Stimulated activated naive CD8-positive, alpha-beta T cell treated with anti-CD3 and anti-CD28 coated beads, Interleukin-15, amount 100 ng/mL, for 72 hours (primary cell): ENCODE measurements at regions not wholly inside any gene's neighbourhood (a gene's known extent, or its start where the extent isn't known, plus 50 kb on each side); places are given as distances from the start of the nearest gene placed in this dataset.
"Not testable (repeated sequence)": the region's sequence is repeated elsewhere in the genome, so short reads cannot be mapped to it uniquely, and the experiment has no call there.

Source experiments
- ATAC-seq: fragments of 150-1000 bp; cut with Tn5 transposase; 2 replicates; pipeline ENCODE4 v1.10.0; 2021; ENCODE audit warnings: mild to moderate bottlenecking, moderate library complexity
- DNase-seq, 2 donors: peaks; one replicate each; pipeline ENCODE4 v3.0.0; 2021 to 2022
- H3K27ac Mint-ChIP-seq, 2 donors: one replicate each; pipeline ENCODE4 v1.8.0; 2022; ENCODE audit warnings: mild to moderate bottlenecking in 2 of 2, mixed read lengths in 2 of 2, moderate library complexity in 2 of 2
- H3K27me3 Mint-ChIP-seq: one replicate; pipeline ENCODE4 v1.8.0; 2022; ENCODE audit warnings: mixed read lengths
- H3K4me1 Mint-ChIP-seq: one replicate; pipeline ENCODE4 v1.8.0; 2022; ENCODE audit warnings: mild to moderate bottlenecking, mixed read lengths
- H3K4me3 Mint-ChIP-seq, 2 donors: one replicate each; pipeline ENCODE4 v1.8.0; 2022; ENCODE audit warnings: mild to moderate bottlenecking in 2 of 2, mixed read lengths in 2 of 2, moderate library complexity in 1 of 2
- H3K9me3 Mint-ChIP-seq, 2 donors: one replicate each; pipeline ENCODE4 v1.8.0; 2022; ENCODE audit warnings: mixed read lengths in 2 of 2

DNA sequence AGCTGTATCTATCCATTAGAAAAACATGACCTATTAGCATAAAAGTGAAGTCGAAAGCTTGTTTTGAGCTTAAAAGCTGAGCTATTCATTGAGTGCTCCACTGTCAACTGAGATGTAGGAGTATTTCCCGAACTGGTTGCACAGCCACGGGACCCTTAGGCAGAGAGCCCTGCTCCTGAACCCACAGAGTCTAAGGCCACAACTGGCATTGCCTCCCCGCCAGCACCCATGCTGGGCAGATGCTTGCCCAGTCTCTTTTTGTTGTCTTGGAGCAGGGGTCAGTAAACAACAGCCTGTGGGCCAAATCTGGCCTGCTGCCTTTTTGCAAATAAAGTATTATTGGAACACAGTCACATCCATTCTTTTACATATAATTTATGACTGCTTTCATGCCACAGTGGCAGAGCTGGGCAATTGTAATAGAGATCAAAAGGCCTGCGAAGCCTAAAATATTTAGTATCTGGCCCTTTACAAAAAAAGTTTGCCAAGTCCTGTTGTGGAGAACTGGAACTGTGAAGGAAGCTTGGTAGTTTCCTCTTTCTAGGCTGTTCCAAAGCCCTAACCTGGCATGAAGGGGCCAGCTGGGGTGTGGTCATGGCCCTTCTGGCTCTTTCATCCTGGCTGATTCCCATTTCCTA is 58.4 kb upstream of the WAPL start:
- Mint-ChIP-seq H3K9me3 (no peaks in the 10 kb centered on the region), H3K27ac (no peak overlapping the region), H3K27me3 (no peaks in the 10 kb centered on the region), H3K4me1 (no peaks in the 10 kb centered on the region), H3K4me3 (no peak overlapping the region)
- ATAC-seq (no peak), DNase-seq (no peak)

DNA sequence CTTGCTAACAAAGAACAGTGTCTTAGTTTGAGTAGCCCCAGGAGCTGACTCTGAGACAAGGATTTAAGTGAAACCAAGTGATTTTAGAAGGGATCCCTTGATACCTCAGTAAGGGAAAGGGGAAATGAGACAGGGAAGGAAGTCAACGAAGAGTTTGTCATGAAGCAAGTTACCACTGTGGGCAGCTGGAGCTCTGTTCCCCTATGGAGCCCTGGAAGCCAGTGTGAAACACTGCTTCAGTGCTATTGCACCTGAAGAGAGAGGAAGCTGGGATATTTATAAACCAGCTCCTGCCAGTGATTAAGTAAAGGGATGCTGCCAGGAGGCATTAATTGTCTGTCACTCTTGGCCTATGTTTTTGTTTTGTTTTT is 58.9 kb upstream of the WAPL start:
- no peak for ATAC-seq
- Mint-ChIP-seq H3K27me3 (no peaks in the 10 kb centered on the region), H3K4me3 (no peak overlapping the region), H3K9me3 (no peaks in the 10 kb centered on the region), H3K27ac (no peak overlapping the region), H3K4me1 (no peaks in the 10 kb centered on the region)
- no peak for DNase-seq

DNA sequence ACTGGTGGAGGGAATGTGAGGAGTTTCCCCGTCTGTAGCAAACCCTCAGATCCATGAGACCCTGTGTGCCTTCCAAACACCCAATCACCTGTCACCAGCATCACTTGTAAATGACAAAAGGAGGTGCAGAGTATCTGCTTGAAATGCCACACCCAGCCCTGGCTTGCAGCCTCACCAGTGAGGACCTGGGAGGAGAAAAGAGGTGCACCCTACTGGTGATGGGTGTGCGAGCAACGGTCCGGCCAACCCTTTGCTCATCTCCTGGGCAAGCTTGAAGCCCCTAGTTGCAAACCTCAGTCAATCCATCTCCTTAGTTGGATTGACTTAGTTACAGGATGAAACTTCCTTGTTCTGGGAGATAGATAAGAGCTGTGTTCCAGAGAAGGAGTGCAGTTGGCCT is 62.4 kb upstream of the WAPL start:
- H3K9me3 Mint-ChIP-seq, result no peaks in the 10 kb centered on the region
- H3K4me3 Mint-ChIP-seq, result no peak overlapping the region
- peak in 1 of 2 donors; percentile 22 for DNase-seq
- H3K27ac Mint-ChIP-seq, result no peak overlapping the region
- no peaks in the 10 kb centered on the region for H3K27me3 Mint-ChIP-seq
- peak; percentile 62 for ATAC-seq
- H3K4me1 Mint-ChIP-seq, result no peaks in the 10 kb centered on the region

DNA sequence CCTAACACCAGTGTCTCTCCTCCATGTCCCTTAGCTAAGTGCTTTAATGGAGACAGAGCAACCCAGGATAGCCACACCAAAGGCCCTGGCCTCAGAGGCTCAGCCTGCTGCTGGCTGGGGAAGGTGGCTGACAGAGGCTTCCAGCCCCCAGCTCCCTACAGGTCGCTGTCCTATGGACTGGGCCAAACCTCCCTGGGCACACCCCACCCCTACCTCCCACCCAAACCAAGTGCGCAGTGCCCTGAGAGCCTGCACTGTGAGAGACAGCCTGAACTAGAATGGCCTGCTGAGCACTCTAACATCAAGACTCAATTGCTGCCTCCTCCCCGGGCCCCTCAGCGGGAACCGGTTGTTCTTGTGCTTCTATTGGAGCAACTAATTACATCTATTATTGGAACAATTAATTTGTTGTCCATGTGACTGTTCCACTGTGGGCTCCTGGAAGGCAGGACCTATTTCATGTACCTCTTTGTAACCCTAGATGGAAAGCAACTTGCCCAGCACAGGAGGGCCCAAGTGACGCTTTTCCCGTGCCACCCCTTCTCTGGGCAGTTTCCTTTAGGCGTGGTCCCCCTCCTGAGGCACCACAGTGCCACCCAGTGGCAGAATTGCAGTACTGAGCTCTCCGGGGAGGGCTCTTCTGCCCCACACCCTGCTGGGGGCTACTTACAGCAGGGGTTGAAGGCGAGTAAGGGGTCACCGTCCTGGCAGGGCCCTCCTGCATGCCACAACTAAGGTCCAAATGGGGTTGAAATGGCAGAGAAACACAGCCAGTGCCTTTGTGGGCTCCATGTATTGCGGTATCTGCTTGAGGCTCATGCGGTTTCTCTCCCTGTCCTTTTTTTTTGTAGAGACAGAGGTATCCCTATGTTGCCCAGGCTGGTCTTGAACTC is 63.7 kb upstream of the WAPL start:
- no peaks in the 10 kb centered on the region for H3K9me3 Mint-ChIP-seq
- no peak overlapping the region for H3K4me3 Mint-ChIP-seq
- peak; percentile 95 for ATAC-seq
- DNase-seq, result peak; percentile 74 to 78
- no peaks in the 10 kb centered on the region for H3K4me1 Mint-ChIP-seq
- no peak overlapping the region for H3K27ac Mint-ChIP-seq
- no peaks in the 10 kb centered on the region for H3K27me3 Mint-ChIP-seq

DNA sequence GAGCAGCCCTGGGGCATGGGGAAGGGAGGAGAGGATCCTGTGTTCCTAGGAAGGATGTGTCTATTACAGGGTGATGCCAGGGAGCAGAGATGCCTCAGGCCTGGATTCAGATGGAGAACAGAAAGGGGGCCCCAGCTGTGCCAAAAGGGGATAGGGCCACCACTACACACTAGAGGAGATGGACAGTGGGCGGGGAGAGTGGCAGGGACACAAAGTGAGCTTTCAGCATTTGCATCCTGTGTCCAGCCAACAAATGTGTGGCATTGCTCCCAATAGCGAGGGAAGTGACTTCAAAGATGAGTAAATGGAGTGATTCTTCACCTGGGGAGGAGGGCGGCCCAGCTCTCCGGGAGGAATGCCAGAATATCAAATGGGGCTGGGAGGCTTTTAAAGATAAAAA is 64.9 kb upstream of the WAPL start:
- no peak for DNase-seq
- no peak overlapping the region for H3K4me3 Mint-ChIP-seq
- H3K9me3 Mint-ChIP-seq, result no peaks in the 10 kb centered on the region
- no peaks in the 10 kb centered on the region for H3K27me3 Mint-ChIP-seq
- no peaks in the 10 kb centered on the region for H3K4me1 Mint-ChIP-seq
- H3K27ac Mint-ChIP-seq, result no peak overlapping the region
- ATAC-seq, result no peak

DNA sequence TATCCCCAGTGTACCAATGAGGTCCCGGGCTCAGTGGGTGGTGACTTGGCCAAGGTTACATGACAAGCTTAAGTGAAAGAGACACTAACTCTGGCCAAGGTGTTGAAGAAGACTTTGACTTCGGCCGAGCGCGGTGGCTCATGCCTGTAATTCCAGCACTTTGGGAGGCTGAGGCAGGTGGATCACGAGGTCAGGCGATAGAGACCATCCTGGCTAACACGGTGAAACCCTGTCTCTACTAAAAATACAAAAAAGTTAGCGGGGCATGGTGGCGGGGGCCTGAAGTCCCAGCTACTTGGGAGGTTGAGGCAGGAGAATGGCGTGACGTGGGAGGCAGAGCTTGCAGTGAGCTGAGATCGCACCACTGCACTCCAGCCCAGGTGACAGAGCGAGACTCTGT is 65.6 kb upstream of the OPN4 start:
- ATAC-seq, H3K27me3 Mint-ChIP-seq, H3K9me3 Mint-ChIP-seq, H3K27ac Mint-ChIP-seq, DNase-seq, H3K4me3 Mint-ChIP-seq, H3K4me1 Mint-ChIP-seq: not testable (repeated sequence)

DNA sequence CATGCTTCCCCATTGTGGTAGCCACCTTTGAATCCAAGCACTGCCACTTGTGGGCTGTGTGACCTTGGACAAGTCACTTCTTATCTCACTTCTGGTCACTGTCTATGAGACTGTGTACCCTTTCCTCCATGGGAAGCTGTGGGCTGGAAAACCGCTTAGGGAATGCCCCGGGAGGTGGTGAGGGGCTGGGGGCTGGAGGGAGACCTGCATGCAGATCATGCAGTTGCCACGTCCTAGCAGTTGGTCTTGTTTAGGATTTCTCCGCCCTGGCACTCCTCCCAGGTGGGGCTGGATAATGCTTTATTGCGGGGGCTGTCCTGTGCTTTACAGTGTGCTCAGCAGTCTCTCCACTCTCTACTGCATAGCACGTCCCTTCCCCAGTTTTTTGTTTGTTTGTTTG is 62.9 kb upstream of the OPN4 start:
- H3K9me3 Mint-ChIP-seq, result no peaks in the 10 kb centered on the region
- ATAC-seq (no peak), DNase-seq (no peak)
- no peaks in the 10 kb centered on the region for H3K4me1 Mint-ChIP-seq
- no peak overlapping the region for H3K4me3 Mint-ChIP-seq
- peak overlapping the region in 1 of 2 donors; percentile 49 for H3K27ac Mint-ChIP-seq
- no peaks in the 10 kb centered on the region for H3K27me3 Mint-ChIP-seq

DNA sequence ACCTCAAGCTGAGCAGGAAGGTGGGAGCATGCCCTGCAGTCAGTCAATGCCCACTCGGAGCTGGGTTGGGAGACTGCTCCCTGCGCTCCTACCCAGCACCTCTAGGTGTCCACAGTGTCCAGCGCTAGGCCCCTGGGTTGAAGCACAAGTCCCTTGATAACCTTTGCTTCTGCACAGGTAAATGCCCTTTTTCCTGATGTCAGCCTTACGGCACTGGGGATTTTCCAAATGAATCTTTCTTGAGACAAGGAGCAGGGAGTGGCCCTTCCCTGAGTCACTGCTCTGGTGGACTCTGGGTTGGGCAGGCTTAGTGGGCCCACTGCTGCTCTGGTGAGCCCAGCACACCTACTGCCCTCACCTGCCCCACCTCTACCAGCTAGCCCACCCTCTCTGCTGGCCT is 61.9 kb upstream of the OPN4 start:
- no peaks in the 10 kb centered on the region for H3K9me3 Mint-ChIP-seq
- ATAC-seq (no peak), DNase-seq (no peak)
- no peaks in the 10 kb centered on the region for H3K4me1 Mint-ChIP-seq
- no peaks in the 10 kb centered on the region for H3K27me3 Mint-ChIP-seq
- no peak overlapping the region for H3K27ac Mint-ChIP-seq
- H3K4me3 Mint-ChIP-seq, result no peak overlapping the region

DNA sequence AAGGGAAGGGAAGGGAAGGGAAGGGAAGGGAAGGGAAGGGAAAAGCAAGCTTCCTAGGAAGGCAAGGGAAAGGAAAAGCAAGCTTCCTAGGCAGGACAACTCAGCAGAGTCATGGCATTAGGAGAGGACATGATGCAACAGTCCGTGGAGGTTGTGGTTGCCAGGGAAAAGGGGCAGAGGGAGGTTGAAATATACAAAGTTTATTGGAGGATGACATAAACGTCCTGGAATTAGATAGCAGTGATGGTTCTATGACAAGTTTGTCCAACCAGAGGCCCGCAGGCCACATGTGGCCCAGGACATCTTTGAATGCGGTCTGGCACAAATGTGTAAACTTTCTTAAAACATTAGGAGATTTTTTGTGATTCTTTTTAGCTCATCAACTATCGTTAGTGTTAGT is 59.8 kb upstream of the OPN4 start:
- Mint-ChIP-seq H3K4me1 (no peaks in the 10 kb centered on the region), H3K4me3 (no peak overlapping the region), H3K9me3 (no peaks in the 10 kb centered on the region), H3K27ac (no peak overlapping the region), H3K27me3 (no peaks in the 10 kb centered on the region)
- no peak for ATAC-seq
- no peak for DNase-seq

DNA sequence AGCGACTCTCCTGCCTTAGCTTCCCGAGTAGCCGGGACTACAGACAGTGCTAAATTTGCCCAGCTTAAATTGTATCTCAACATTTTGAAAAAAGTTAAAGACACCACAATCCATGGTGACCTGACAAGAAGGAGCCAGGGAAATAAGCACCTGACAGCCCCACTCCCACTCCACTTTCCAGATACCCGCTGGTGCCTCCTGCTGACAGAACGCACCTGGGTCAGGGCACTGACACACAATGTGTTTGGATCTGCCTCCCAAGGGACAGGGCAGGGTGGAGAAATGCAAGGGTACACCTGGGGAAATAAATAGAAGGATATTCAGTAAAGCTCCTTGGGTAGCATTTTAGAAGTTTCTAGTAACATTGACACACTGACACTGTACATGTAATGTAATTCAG is 58.9 kb upstream of the OPN4 start:
- no peak overlapping the region for H3K4me3 Mint-ChIP-seq
- H3K27me3 Mint-ChIP-seq, result no peaks in the 10 kb centered on the region
- DNase-seq (no peak), ATAC-seq (no peak)
- no peaks in the 10 kb centered on the region for H3K4me1 Mint-ChIP-seq
- H3K9me3 Mint-ChIP-seq, result no peaks in the 10 kb centered on the region
- H3K27ac Mint-ChIP-seq, result no peak overlapping the region

DNA sequence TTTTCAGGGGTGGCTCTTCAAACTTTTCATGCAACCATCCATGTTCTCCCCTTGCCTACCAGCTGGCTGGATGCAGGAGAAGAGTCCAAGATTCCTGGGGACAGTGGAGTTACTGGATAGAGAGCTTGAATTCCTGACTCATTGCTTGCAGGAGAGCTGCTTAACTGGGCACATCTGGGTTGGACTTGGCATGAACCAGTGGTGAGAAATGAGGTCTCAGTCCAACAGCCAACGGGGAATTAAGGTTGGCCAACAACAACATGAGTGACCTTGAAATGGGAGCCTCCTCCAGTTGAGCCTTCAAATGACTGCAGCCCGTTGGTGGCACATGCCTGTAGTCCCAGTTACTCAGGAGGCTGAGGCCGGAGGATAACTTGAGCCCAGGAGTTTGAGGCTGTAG is 58.1 kb upstream of the OPN4 start:
- H3K27ac Mint-ChIP-seq, result no peak overlapping the region
- no peaks in the 10 kb centered on the region for H3K27me3 Mint-ChIP-seq
- ATAC-seq, result no peak

DNA sequence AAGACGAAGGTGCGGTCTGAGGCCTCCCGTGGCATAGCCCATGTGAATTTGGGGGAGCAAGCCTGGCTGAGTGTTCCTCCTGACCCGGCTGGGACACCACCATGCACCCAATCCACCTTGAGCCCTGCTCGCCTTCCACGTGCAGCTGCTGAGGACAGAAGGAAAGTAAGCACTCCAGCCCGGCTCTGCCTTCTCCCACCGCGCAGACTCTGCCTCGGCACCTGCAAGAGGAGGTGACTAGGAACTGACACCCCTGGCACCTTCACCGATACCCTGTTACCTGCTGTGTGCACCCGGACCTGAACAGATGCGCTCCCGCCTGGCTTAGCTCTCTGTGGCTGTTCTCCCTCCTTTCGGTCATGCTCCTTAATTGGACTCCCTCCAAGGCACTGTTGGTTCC is 57.0 kb upstream of the OPN4 start:
- H3K27ac Mint-ChIP-seq, result no peak overlapping the region
- ATAC-seq (no peak), DNase-seq (no peak)
- H3K4me3 Mint-ChIP-seq, result no peak overlapping the region
- H3K4me1 Mint-ChIP-seq, result no peaks in the 10 kb centered on the region
- no peaks in the 10 kb centered on the region for H3K9me3 Mint-ChIP-seq
- H3K27me3 Mint-ChIP-seq, result peaks cover 6% of the 10 kb centered on the region

More for the DNA sequence above, 58.1 kb upstream of the OPN4 start:
- H3K4me3 Mint-ChIP-seq, result no peak overlapping the region
- H3K4me1 Mint-ChIP-seq, result no peaks in the 10 kb centered on the region
- DNase-seq, result no peak
- H3K9me3 Mint-ChIP-seq, result no peaks in the 10 kb centered on the region

DNA sequence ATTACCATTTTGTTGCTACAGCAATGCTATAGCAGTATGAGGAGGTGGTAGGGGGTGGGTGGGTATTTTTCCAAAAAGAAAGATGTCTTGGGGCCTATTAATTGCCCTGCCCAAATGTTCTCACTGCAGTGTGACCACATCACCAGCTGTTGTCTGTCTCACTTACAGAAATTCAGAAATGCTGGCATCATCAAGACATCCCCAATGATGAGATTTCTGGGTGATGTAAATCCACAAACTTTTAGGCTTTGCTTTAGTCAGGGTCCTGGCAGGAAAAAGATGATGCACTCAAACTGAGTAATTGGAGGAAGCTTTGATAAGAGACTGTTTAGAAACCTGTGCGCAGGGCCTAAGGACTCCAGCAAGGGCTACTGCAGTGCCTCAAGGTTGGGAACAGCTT is 56.2 kb upstream of the OPN4 start:
- peaks cover 6% of the 10 kb centered on the region for H3K27me3 Mint-ChIP-seq
- no peaks in the 10 kb centered on the region for H3K9me3 Mint-ChIP-seq
- ATAC-seq, result no peak

DNA sequence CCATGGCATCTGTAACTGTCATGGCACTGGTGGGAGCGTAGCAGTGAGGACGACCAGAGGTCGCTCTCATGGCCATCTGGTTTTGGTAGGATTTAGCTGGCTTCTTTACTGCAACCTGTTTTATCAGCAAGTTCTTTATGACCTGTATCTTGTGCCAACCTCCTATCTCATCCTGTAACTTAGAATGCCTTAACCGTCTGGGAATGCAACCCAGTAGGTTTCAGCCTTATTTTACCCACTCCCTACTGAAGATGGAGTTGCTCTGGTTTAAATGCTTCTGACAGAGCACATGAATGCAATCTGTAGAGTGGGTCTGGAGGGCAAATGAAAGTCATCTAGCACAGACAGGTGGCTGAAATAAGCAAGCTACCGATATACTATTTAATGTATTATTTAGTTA is 55.3 kb upstream of the OPN4 start:
- DNase-seq, result no peak
- peaks cover 6% of the 10 kb centered on the region for H3K27me3 Mint-ChIP-seq
- H3K9me3 Mint-ChIP-seq, result no peaks in the 10 kb centered on the region
- ATAC-seq, result no peak
- H3K4me1 Mint-ChIP-seq, result no peaks in the 10 kb centered on the region
- no peak overlapping the region for H3K4me3 Mint-ChIP-seq
- H3K27ac Mint-ChIP-seq, result no peak overlapping the region

More for the DNA sequence above, 56.2 kb upstream of the OPN4 start:
- no peak overlapping the region for H3K27ac Mint-ChIP-seq
- H3K4me1 Mint-ChIP-seq, result no peaks in the 10 kb centered on the region
- DNase-seq, result no peak
- no peak overlapping the region for H3K4me3 Mint-ChIP-seq

DNA sequence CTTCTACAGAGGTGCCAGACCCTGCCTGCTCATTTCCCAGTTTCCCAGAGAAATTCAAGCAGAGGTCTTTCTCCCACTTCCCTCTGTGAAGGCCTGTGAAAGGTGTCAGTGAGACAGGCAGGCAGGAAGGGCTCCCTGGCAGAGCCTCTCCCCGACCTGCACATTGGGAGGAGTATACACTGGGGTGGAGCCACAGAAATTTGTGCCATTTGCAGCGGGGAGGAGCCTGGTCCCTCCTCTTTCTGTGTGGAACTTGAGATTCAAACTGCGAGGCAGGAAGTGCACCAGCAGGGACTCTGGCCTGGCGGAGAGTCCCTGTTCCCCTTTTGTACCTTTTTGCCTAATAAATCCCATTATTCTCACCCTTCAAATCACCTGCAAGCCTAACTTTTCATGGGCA is 54.6 kb upstream of the OPN4 start:
- no peaks in the 10 kb centered on the region for H3K9me3 Mint-ChIP-seq
- no peak overlapping the region for H3K27ac Mint-ChIP-seq
- ATAC-seq (peak; percentile 37), DNase-seq (no peak)
- H3K4me1 Mint-ChIP-seq, result no peaks in the 10 kb centered on the region
- peaks cover 6% of the 10 kb centered on the region for H3K27me3 Mint-ChIP-seq
- no peak overlapping the region for H3K4me3 Mint-ChIP-seq

DNA sequence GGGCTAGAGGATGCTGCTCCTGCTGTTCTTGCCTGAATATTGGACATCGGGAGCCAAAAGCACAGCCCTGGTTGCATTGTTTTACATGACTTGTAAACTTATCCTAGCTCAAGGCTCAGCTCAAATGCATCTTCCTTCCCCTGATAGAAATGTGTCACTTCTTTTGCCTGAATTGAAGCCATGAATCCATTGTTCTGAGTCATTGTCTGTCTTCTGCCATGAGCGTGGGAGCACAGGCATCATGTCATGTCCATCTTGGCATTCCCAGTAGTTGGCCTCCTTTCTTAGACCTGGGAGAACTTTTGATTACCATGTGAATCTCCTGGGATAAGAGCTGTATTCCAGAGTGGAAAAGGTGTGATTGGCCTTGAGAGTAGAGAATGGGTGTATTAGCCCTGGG is 54.1 kb upstream of the OPN4 start:
- H3K4me3 Mint-ChIP-seq, result no peak overlapping the region
- H3K9me3 Mint-ChIP-seq, result no peaks in the 10 kb centered on the region
- no peaks in the 10 kb centered on the region for H3K4me1 Mint-ChIP-seq

More for the DNA sequence above, 54.1 kb upstream of the OPN4 start:
- DNase-seq (no peak), ATAC-seq (no peak)
- Mint-ChIP-seq H3K27ac (no peak overlapping the region), H3K27me3 (peaks cover 6% of the 10 kb centered on the region)
